HL-60 (cell line): ENCODE measurements at regions not wholly inside any gene's neighbourhood (a gene's known extent, or its start where the extent isn't known, plus 50 kb on each side); places are given as distances from the start of the nearest gene placed in this dataset.

ENCODE experiments used
- DNase-seq, 2 experiments: peaks; one replicate each; pipeline ENCODE4 v3.0.0-alpha.2; 2010 to 2020; ENCODE audit warnings: low read depth in 1 of 2, low spot score in 1 of 2
- H3K27ac ChIP-seq: fragments of 250-450 bp; sonication (Bioruptor Pico); replicated peaks from 2 replicates; pipeline ENCODE4 v1.5.1; 2020; ENCODE audit warnings: mild to moderate bottlenecking, moderate library complexity
- H3K27me3 ChIP-seq: fragments of 250-450 bp; sonication (Bioruptor Pico); 2 replicates; pipeline ENCODE4 v1.5.1; 2021; ENCODE audit warnings: mild to moderate bottlenecking, moderate library complexity; ENCODE audit not compliant: insufficient read depth, poor library complexity, severe bottlenecking
- H3K4me3 ChIP-seq: replicated peaks from 2 replicates; pipeline ENCODE4 v1.5.1; 2011; ENCODE audit warnings: mild to moderate bottlenecking, control low read depth, low read length; ENCODE audit not compliant: insufficient read depth
- GABPA ChIP-seq: IDR thresholded peaks from 2 replicates; pipeline ENCODE4 v1.6.1; 2012; ENCODE audit warnings: low read depth
- POLR2AphosphoS5 ChIP-seq: IDR thresholded peaks from 2 replicates; pipeline ENCODE4 v1.6.1; 2012; ENCODE audit warnings: low read depth
- SPI1 ChIP-seq: IDR thresholded peaks from 2 replicates; pipeline ENCODE4 v1.6.1; 2012; ENCODE audit warnings: low read depth, mild to moderate bottlenecking, borderline replicate concordance
- TF ChIP-seq, protein P1 (sequence below): IDR thresholded peaks from one replicate; pipeline ENCODE4 v1.5.1; 2011; ENCODE audit warnings: low read length, control low read depth, inconsistent platforms; ENCODE audit not compliant: insufficient read depth
- TF ChIP-seq, protein P2 (sequence below): IDR thresholded peaks from 2 replicates; pipeline ENCODE4 v1.6.1; 2012; ENCODE audit warnings: low read depth; ENCODE audit not compliant: insufficient replicate concordance

- Histone ChIP-seq H3K27me3 (no peaks in the 10 kb centered on the region), H3K27ac (no peak overlapping the region), H3K4me3 (no peak overlapping the region)
- DNase-seq = no peak
- TF ChIP-seq, protein P1, sequence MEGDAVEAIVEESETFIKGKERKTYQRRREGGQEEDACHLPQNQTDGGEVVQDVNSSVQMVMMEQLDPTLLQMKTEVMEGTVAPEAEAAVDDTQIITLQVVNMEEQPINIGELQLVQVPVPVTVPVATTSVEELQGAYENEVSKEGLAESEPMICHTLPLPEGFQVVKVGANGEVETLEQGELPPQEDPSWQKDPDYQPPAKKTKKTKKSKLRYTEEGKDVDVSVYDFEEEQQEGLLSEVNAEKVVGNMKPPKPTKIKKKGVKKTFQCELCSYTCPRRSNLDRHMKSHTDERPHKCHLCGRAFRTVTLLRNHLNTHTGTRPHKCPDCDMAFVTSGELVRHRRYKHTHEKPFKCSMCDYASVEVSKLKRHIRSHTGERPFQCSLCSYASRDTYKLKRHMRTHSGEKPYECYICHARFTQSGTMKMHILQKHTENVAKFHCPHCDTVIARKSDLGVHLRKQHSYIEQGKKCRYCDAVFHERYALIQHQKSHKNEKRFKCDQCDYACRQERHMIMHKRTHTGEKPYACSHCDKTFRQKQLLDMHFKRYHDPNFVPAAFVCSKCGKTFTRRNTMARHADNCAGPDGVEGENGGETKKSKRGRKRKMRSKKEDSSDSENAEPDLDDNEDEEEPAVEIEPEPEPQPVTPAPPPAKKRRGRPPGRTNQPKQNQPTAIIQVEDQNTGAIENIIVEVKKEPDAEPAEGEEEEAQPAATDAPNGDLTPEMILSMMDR = no peak
- TF ChIP-seq, protein P2, sequence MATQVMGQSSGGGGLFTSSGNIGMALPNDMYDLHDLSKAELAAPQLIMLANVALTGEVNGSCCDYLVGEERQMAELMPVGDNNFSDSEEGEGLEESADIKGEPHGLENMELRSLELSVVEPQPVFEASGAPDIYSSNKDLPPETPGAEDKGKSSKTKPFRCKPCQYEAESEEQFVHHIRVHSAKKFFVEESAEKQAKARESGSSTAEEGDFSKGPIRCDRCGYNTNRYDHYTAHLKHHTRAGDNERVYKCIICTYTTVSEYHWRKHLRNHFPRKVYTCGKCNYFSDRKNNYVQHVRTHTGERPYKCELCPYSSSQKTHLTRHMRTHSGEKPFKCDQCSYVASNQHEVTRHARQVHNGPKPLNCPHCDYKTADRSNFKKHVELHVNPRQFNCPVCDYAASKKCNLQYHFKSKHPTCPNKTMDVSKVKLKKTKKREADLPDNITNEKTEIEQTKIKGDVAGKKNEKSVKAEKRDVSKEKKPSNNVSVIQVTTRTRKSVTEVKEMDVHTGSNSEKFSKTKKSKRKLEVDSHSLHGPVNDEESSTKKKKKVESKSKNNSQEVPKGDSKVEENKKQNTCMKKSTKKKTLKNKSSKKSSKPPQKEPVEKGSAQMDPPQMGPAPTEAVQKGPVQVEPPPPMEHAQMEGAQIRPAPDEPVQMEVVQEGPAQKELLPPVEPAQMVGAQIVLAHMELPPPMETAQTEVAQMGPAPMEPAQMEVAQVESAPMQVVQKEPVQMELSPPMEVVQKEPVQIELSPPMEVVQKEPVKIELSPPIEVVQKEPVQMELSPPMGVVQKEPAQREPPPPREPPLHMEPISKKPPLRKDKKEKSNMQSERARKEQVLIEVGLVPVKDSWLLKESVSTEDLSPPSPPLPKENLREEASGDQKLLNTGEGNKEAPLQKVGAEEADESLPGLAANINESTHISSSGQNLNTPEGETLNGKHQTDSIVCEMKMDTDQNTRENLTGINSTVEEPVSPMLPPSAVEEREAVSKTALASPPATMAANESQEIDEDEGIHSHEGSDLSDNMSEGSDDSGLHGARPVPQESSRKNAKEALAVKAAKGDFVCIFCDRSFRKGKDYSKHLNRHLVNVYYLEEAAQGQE = no peak
- no peak for TF ChIP-seq SPI1
- TF ChIP-seq POLR2AphosphoS5 = no peak
- no peak for TF ChIP-seq GABPA
These were observed 144.1 kb upstream of the AJAP1 start for GRCh38 chr1:4510276-4510691.

DNA sequence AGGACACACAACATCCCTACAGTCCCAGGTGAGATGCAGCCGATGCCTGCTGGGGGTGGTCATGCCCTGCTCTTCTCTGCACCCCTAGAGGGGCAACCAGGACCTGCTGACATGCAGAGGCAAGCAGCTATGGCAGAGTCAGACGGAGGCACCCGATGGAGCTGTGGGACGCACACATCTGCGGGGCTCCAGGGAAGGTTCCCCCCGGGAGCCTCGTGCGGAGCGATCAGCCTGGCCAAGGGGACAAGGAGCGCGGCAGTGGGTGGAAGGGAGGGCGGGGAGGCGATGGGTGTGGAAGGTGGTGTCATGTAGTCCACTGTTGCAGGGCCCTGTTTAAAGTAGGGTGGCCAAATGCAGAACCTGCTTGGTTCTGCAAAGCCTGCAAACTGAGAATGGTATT, 143.0 kb upstream of the AJAP1 start:
- H3K27ac ChIP-seq = no peak overlapping the region
- H3K4me3 ChIP-seq = no peak overlapping the region
- no peak for TF ChIP-seq GABPA
- no peak for TF ChIP-seq POLR2AphosphoS5
- TF ChIP-seq, protein P1 = no peak
- no peak for TF ChIP-seq SPI1
- TF ChIP-seq, protein P2 = no peak
- no peaks in the 10 kb centered on the region for H3K27me3 ChIP-seq
- DNase-seq = no peak

DNA sequence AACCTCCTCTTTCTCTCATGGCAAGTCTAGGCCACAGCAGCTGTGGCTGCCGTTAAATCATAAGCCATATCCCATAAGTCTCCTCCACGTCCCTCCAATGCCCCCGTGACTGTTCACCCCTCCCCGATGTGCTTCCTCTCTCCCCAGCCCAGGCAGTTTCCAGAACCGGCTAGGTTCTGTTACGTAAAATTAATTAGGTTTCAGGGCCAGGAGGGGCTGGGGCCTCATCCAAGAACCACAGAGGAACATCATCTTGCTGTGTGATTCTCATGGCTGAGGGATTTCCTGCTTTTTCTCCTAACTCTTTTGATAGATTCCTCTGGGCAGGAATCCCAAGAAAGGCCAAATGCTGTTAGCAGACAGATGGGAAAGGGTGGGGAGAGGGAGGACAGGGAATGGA, 141.8 kb upstream of the AJAP1 start:
- TF ChIP-seq GABPA = no peak
- no peak for TF ChIP-seq SPI1
- TF ChIP-seq POLR2AphosphoS5 = no peak
- TF ChIP-seq, protein P1 = no peak
- TF ChIP-seq, protein P2 = no peak
- Histone ChIP-seq H3K4me3 (no peak overlapping the region), H3K27me3 (no peaks in the 10 kb centered on the region), H3K27ac (no peak overlapping the region)
- no peak for DNase-seq
